Epithelial cell of proximal tubule (primary cell): ENCODE measurements at regions not wholly inside any gene's neighbourhood (a gene's known extent, or its start where the extent isn't known, plus 50 kb on each side); places are given as distances from the start of the nearest gene placed in this dataset.

ENCODE experiments used
- DNase-seq: peaks from one replicate; pipeline ENCODE4 v3.0.0-alpha.2; 2011; ENCODE audit warnings: low read depth
- H3K4me3 ChIP-seq: 2 replicates; pipeline ENCODE4 v1.5.1; 2011; ENCODE audit warnings: low read depth, mild to moderate bottlenecking, low read length
- CTCF ChIP-seq: conservative IDR thresholded peaks from 2 replicates; pipeline ENCODE4 v1.5.1; 2012; ENCODE audit warnings: low read depth, mild to moderate bottlenecking, low read length

GRCh38 chr13:22047082-22047784, 376.4 kb downstream of the FGF9 start:
- no peak overlapping the region for H3K4me3 ChIP-seq
- no peak for TF ChIP-seq CTCF
- DNase-seq: peak; percentile 60

GRCh38 chr13:22047785-22048104, 376.9 kb downstream of the FGF9 start:
- no peak overlapping the region for H3K4me3 ChIP-seq
- TF ChIP-seq CTCF: no peak
- no peak for DNase-seq

GRCh38 chr13:22049384-22049783, 378.5 kb downstream of the FGF9 start:
- DNase-seq: peak; percentile 50
- TF ChIP-seq CTCF: no peak
- H3K4me3 ChIP-seq: no peak overlapping the region

- TF ChIP-seq CTCF: no peak
- DNase-seq: no peak
- H3K4me3 ChIP-seq: no peak overlapping the region
These were observed 380.2 kb downstream of the FGF9 start for GRCh38 chr13:22050951-22051563.

- no peak for DNase-seq
- no peak for TF ChIP-seq CTCF
- no peak overlapping the region for H3K4me3 ChIP-seq
These were observed 382.2 kb downstream of the FGF9 start for GRCh38 chr13:22053053-22053452.

GRCh38 chr13:22055259-22055658, 384.4 kb downstream of the FGF9 start:
- DNase-seq: no peak
- H3K4me3 ChIP-seq: no peak overlapping the region
- TF ChIP-seq CTCF: no peak

- no peak for TF ChIP-seq CTCF
- no peak overlapping the region for H3K4me3 ChIP-seq
- DNase-seq: no peak
These were observed 389.3 kb downstream of the FGF9 start for GRCh38 chr13:22060187-22060586.
